ENCODE measurements at regions not wholly inside any gene's neighbourhood (a gene's known extent, or its start where the extent isn't known, plus 50 kb on each side); places are given as distances from the start of the nearest gene placed in this dataset.

DNA sequence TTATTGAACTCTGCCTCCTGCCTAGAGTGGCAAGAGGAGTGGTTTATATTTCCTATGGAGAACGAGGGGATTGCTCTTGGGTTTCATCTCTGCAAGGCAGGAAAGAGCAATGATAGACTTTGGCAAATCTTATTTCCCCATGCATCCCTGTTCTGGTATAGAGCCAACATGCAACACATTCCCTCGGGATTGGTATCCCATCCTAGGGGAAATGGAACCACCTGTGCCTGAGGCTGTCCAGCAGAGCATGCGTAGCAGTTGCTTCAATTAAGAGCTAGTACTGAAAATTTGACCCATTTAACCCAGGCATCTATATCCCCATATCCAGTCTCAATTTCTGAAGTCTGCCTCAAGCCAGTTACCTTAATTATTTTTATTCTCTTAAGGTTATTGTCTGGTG lies 205.3 kb downstream of the KCNS3 start:
- Mint-ChIP-seq H3K4me1 (no peaks in the 10 kb centered on the region), H3K27me3 (peaks cover 0 to 12% of the 10 kb centered on the region in 2 donors), H3K36me3 (no peaks in the 10 kb centered on the region), H3K4me3 (no peak overlapping the region), H3K9me3 (peaks cover 0 to 7% (median 0%) of the 10 kb centered on the region in 3 donors), H3K27ac (no peak overlapping the region)
- ATAC-seq (replicated peaks in 1 of 4) = no peak
- H3K36me3 ChIP-seq (ENCODE audit: control insufficient read depth in 2 of 2, extremely low read depth in 1 of 2, insufficient read depth in 1 of 2, low read length in 1 of 2) = no peaks in the 10 kb centered on the region
- WGBS (ENCODE audit: insufficient coverage) = 80% methylated on average over 2 of the region's 3 CpGs
- DNase-seq = no peak
- POLR2A ChIA-PET = no interaction called here
- H3K4me1 ChIP-seq (ENCODE audit: control insufficient read depth in 1 of 2, extremely low read depth in 1 of 2, insufficient read depth in 2 of 2, low read length in 2 of 2) = no peaks in the 10 kb centered on the region
- no peaks in the 10 kb centered on the region for H3K9me3 ChIP-seq
- no peak overlapping the region for H3K4me3 ChIP-seq (ENCODE audit: control insufficient read depth in 1 of 2, extremely low read depth in 1 of 2, low read length in 1 of 2)
- CTCF ChIA-PET = no interaction called here
- no peak overlapping the region for H3K27ac ChIP-seq (ENCODE audit: low read length)
- H3K27me3 ChIP-seq (replicated peaks in 1 of 2; ENCODE audit: control insufficient read depth in 2 of 2, extremely low read depth in 1 of 2, insufficient read depth in 2 of 2, low read length in 1 of 2) = no peaks in the 10 kb centered on the region

DNA sequence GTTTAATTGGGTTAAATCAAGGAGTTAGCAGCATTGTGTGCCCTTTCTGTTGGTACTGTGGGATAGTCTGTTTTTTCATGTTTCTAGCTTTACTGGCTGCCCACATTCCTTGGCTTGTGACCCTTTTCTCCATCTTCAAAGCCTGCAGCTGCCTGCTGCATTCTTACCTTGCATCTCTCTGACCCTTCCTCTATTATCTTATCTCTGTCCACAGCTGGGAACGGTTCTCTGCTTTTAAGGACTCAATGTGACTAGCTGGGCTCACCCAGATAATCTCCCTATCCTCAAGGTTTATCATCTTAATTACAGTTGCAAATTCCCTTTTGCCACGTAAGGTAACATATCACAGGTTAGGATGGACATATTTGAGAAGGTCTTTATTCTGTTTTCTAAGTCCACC lies 199.7 kb downstream of the KCNS3 start:
- H3K36me3 Mint-ChIP-seq = no peaks in the 10 kb centered on the region
- ATAC-seq (replicated peaks in 1 of 4) (no peak), DNase-seq (no peak)
- Histone ChIP-seq H3K27ac (ENCODE audit: low read length) (no peak overlapping the region), H3K4me1 (ENCODE audit: control insufficient read depth in 1 of 2, extremely low read depth in 1 of 2, insufficient read depth in 2 of 2, low read length in 2 of 2) (peaks cover 0 to 8% of the 10 kb centered on the region in 2 experiments), H3K4me3 (ENCODE audit: control insufficient read depth in 1 of 2, extremely low read depth in 1 of 2, low read length in 1 of 2) (no peak overlapping the region), H3K9me3 (no peaks in the 10 kb centered on the region), H3K27me3 (replicated peaks in 1 of 2; ENCODE audit: control insufficient read depth in 2 of 2, extremely low read depth in 1 of 2, insufficient read depth in 2 of 2, low read length in 1 of 2) (no peaks in the 10 kb centered on the region), H3K36me3 (ENCODE audit: control insufficient read depth in 2 of 2, extremely low read depth in 1 of 2, insufficient read depth in 1 of 2, low read length in 1 of 2) (no peaks in the 10 kb centered on the region)
- H3K4me3 Mint-ChIP-seq = no peak overlapping the region
- no peaks in the 10 kb centered on the region for H3K9me3 Mint-ChIP-seq
- peaks cover 4 to 5% (median 5%) of the 10 kb centered on the region in 3 donors for H3K4me1 Mint-ChIP-seq
- H3K27ac Mint-ChIP-seq = no peak overlapping the region
- WGBS (ENCODE audit: insufficient coverage) = 20% methylated on average over 1 of the region's 2 CpGs
- ChIA-PET CTCF (no interaction called here), POLR2A (no interaction called here)
- peaks cover 2 to 10% of the 10 kb centered on the region in 2 donors for H3K27me3 Mint-ChIP-seq

DNA sequence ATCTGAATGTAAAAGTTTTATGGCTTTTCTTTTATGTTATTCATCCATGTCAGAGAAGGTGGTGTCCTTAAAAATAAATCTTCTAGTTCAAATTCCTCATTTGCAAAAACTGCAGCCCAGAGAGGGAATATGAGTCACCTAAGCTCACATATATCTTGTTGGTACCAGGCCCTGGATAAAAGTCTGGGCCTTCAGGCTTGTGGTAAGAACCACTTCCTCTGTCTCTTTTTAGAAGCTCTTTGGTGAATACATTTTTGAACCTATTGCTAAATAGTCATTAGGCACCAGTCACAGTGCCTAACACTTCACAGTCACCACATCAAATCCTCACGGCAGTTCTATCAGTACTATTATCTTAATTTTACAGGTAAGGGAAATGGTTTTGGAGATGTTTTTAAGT lies 199.2 kb downstream of the KCNS3 start:
- DNase-seq (no peak), ATAC-seq (replicated peaks in 1 of 4) (peak in 2 of 4 experiments; percentile 15 to 60)
- ChIA-PET POLR2A (no interaction called here), CTCF (no interaction called here)
- Histone ChIP-seq H3K27ac (ENCODE audit: low read length) (no peak overlapping the region), H3K4me1 (ENCODE audit: control insufficient read depth in 1 of 2, extremely low read depth in 1 of 2, insufficient read depth in 2 of 2, low read length in 2 of 2) (peaks cover 0 to 8% of the 10 kb centered on the region in 2 experiments), H3K27me3 (replicated peaks in 1 of 2; ENCODE audit: control insufficient read depth in 2 of 2, extremely low read depth in 1 of 2, insufficient read depth in 2 of 2, low read length in 1 of 2) (no peaks in the 10 kb centered on the region), H3K9me3 (no peaks in the 10 kb centered on the region), H3K36me3 (ENCODE audit: control insufficient read depth in 2 of 2, extremely low read depth in 1 of 2, insufficient read depth in 1 of 2, low read length in 1 of 2) (no peaks in the 10 kb centered on the region), H3K4me3 (ENCODE audit: control insufficient read depth in 1 of 2, extremely low read depth in 1 of 2, low read length in 1 of 2) (no peak overlapping the region)
- Mint-ChIP-seq H3K27me3 (peaks cover 3 to 12% of the 10 kb centered on the region in 2 donors), H3K4me3 (no peak overlapping the region), H3K9me3 (no peaks in the 10 kb centered on the region), H3K27ac (no peak overlapping the region), H3K36me3 (no peaks in the 10 kb centered on the region), H3K4me1 (peaks cover 4 to 5% (median 5%) of the 10 kb centered on the region in 3 donors)
- WGBS (ENCODE audit: insufficient coverage) = no CpG with 5 or more reads among the region's 1 CpG

DNA sequence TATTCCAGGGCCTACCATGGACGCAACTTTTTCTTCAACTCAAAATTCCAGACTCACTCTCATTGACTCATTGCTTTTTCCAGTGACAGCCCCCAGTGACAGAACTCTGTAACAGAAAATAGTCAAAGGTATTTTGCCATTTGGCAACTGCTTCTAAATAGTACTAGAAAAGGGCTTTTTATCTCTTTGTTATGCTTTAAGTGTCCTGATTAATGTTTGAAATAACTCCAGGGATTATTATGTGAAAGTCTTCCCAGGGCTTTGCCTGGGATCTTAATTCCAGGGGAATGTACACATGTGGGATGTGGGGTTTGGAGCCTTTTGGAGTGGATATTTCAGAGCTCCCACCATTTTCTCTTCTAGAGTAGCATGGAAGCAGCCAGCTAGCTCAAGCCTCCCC lies 198.8 kb downstream of the KCNS3 start:
- Mint-ChIP-seq H3K9me3 (no peaks in the 10 kb centered on the region), H3K27ac (no peak overlapping the region), H3K36me3 (no peaks in the 10 kb centered on the region), H3K4me3 (no peak overlapping the region), H3K27me3 (peaks cover 3 to 12% of the 10 kb centered on the region in 2 donors), H3K4me1 (peaks cover 4 to 5% (median 5%) of the 10 kb centered on the region in 3 donors)
- no peak overlapping the region for H3K27ac ChIP-seq (ENCODE audit: low read length)
- peaks cover 0 to 8% of the 10 kb centered on the region in 2 experiments for H3K4me1 ChIP-seq (ENCODE audit: control insufficient read depth in 1 of 2, extremely low read depth in 1 of 2, insufficient read depth in 2 of 2, low read length in 2 of 2)
- POLR2A ChIA-PET = no interaction called here
- H3K27me3 ChIP-seq (replicated peaks in 1 of 2; ENCODE audit: control insufficient read depth in 2 of 2, extremely low read depth in 1 of 2, insufficient read depth in 2 of 2, low read length in 1 of 2) = no peaks in the 10 kb centered on the region
- H3K36me3 ChIP-seq (ENCODE audit: control insufficient read depth in 2 of 2, extremely low read depth in 1 of 2, insufficient read depth in 1 of 2, low read length in 1 of 2) = no peaks in the 10 kb centered on the region
- ATAC-seq (replicated peaks in 1 of 4) (no peak), DNase-seq (no peak)
- no peaks in the 10 kb centered on the region for H3K9me3 ChIP-seq
- WGBS (ENCODE audit: insufficient coverage) = no CpG with 5 or more reads among the region's 1 CpG
- H3K4me3 ChIP-seq (ENCODE audit: control insufficient read depth in 1 of 2, extremely low read depth in 1 of 2, low read length in 1 of 2) = no peak overlapping the region
- CTCF ChIA-PET = interaction anchor here in 1 of 2 donors (1.0 kb wide), 1 partner anchor 15 kb away, joined by 5 read pairs; no protein-coding TSS in a partner anchor

DNA sequence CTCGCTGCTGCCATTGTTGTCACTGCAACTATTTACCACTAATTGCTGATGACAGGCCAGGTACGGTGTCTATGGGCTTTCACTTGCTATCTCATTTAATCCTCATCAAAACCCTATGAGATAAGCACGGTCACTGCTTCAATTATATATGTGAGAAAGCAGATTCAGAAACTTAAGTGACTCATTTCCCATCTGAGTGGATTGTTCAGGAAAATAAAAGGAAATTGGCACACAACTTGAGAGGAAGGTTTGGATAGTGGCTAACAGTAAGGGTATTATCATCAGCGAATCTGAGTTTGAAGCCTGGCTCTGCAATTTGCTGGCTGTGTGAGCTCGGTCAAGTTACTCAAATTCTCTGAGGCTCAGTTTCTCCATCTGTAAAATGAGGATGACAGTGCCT lies 196.0 kb downstream of the KCNS3 start:
- Mint-ChIP-seq H3K27me3 (peaks cover 6 to 18% of the 10 kb centered on the region in 2 donors), H3K4me3 (no peak overlapping the region), H3K9me3 (peaks cover 0 to 9% (median 0%) of the 10 kb centered on the region in 3 donors), H3K36me3 (no peaks in the 10 kb centered on the region), H3K4me1 (peaks cover 4 to 5% (median 5%) of the 10 kb centered on the region in 3 donors), H3K27ac (no peak overlapping the region)
- Histone ChIP-seq H3K9me3 (no peaks in the 10 kb centered on the region), H3K27me3 (replicated peaks in 1 of 2; ENCODE audit: control insufficient read depth in 2 of 2, extremely low read depth in 1 of 2, insufficient read depth in 2 of 2, low read length in 1 of 2) (no peaks in the 10 kb centered on the region), H3K27ac (ENCODE audit: low read length) (no peak overlapping the region), H3K4me3 (ENCODE audit: control insufficient read depth in 1 of 2, extremely low read depth in 1 of 2, low read length in 1 of 2) (no peak overlapping the region), H3K36me3 (ENCODE audit: control insufficient read depth in 2 of 2, extremely low read depth in 1 of 2, insufficient read depth in 1 of 2, low read length in 1 of 2) (no peaks in the 10 kb centered on the region), H3K4me1 (ENCODE audit: control insufficient read depth in 1 of 2, extremely low read depth in 1 of 2, insufficient read depth in 2 of 2, low read length in 2 of 2) (peaks cover 0 to 8% of the 10 kb centered on the region in 2 experiments)
- ChIA-PET POLR2A (no interaction called here), CTCF (no interaction called here)
- DNase-seq (no peak), ATAC-seq (replicated peaks in 1 of 4) (no peak)
- WGBS (ENCODE audit: insufficient coverage) = no CpG with 5 or more reads among the region's 5 CpGs

DNA sequence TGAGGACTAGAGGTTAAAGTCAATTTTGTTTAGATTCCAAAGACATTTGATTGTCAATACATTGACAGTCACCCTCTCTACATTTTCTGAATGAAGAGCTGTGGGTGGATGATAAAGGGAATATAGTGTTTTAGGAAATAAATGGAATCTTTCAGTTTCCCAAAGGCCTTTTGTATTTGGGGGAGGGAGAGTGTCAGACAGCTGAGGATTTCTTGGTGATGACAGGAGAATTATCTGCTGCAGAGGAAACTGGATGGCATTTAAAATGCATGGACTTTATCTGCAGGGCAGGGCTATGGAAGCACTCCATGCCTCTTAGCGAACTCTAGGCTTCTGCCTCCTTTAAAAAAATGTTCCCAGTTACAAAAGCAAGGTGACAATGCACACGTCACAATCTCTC lies 195.1 kb downstream of the KCNS3 start:
- no peak overlapping the region for H3K4me3 ChIP-seq (ENCODE audit: control insufficient read depth in 1 of 2, extremely low read depth in 1 of 2, low read length in 1 of 2)
- peaks cover 0 to 9% (median 0%) of the 10 kb centered on the region in 3 donors for H3K9me3 Mint-ChIP-seq
- ATAC-seq (replicated peaks in 1 of 4) = no peak
- CTCF ChIA-PET = no interaction called here
- no peak overlapping the region for H3K27ac Mint-ChIP-seq
- POLR2A ChIA-PET = no interaction called here
- H3K36me3 ChIP-seq (ENCODE audit: control insufficient read depth in 2 of 2, extremely low read depth in 1 of 2, insufficient read depth in 1 of 2, low read length in 1 of 2) = no peaks in the 10 kb centered on the region
- H3K4me1 Mint-ChIP-seq = peaks cover 4 to 5% (median 5%) of the 10 kb centered on the region in 3 donors
- no peaks in the 10 kb centered on the region for H3K9me3 ChIP-seq
- H3K27me3 ChIP-seq (replicated peaks in 1 of 2; ENCODE audit: control insufficient read depth in 2 of 2, extremely low read depth in 1 of 2, insufficient read depth in 2 of 2, low read length in 1 of 2) = no peaks in the 10 kb centered on the region
- peaks cover 0 to 8% of the 10 kb centered on the region in 2 experiments for H3K4me1 ChIP-seq (ENCODE audit: control insufficient read depth in 1 of 2, extremely low read depth in 1 of 2, insufficient read depth in 2 of 2, low read length in 2 of 2)
- no peak overlapping the region for H3K27ac ChIP-seq (ENCODE audit: low read length)
- DNase-seq = no peak
- H3K27me3 Mint-ChIP-seq = peaks cover 5 to 18% of the 10 kb centered on the region in 2 donors
- no peak overlapping the region for H3K4me3 Mint-ChIP-seq
- 67% methylated on average over 1 of the region's 2 CpGs for WGBS (ENCODE audit: insufficient coverage)
- H3K36me3 Mint-ChIP-seq = no peaks in the 10 kb centered on the region
